ENCODE measurements at regions not wholly inside any gene's neighbourhood (a gene's known extent, or its start where the extent isn't known, plus 50 kb on each side); places are given as distances from the start of the nearest gene placed in this dataset.
A peak's percentile ranks its signal among the peaks of the same experiment; 100 is the strongest.

- no peak overlapping the region for H3K4me3 ChIP-seq (ENCODE audit: low read depth, low read length)
- TF ChIP-seq MAX (IDR thresholded peaks at IDR 0.05; ENCODE audit: low read depth, low read length), result no peak
- no peak for TF ChIP-seq MYC (IDR thresholded peaks at IDR 0.05; ENCODE audit: low read depth, low read length)
- no peak for TF ChIP-seq POLR2A (IDR thresholded peaks at IDR 0.05; ENCODE audit: extremely low read depth, insufficient read length)
- no peak for DNase-seq (ENCODE audit: low read depth)
Measured at GRCh38 chr11:76278526-76278925, 72.2 kb upstream of the WNT11 start.

GRCh38 chr11:76277298-76278175 lies 71.2 kb upstream of the WNT11 start:
- no peak for TF ChIP-seq POLR2A (IDR thresholded peaks at IDR 0.05; ENCODE audit: extremely low read depth, insufficient read length)
- TF ChIP-seq CTCF (IDR thresholded peaks at IDR 0.05; ENCODE audit: low read depth, low read length), result no peak
- TF ChIP-seq MYC (IDR thresholded peaks at IDR 0.05; ENCODE audit: low read depth, low read length), result no peak
- TF ChIP-seq MAX (IDR thresholded peaks at IDR 0.05; ENCODE audit: low read depth, low read length), result 0 out of 2 replicates have a peak, but pooled peaks have one; percentile 5
- no peak overlapping the region for H3K4me3 ChIP-seq (ENCODE audit: low read depth, low read length)
- DNase-seq (ENCODE audit: low read depth), result peak; percentile 24

GRCh38 chr11:76276781-76277155 lies 70.5 kb upstream of the WNT11 start:
- TF ChIP-seq POLR2A (IDR thresholded peaks at IDR 0.05; ENCODE audit: extremely low read depth, insufficient read length) (no peak), CTCF (IDR thresholded peaks at IDR 0.05; ENCODE audit: low read depth, low read length) (no peak), MAX (IDR thresholded peaks at IDR 0.05; ENCODE audit: low read depth, low read length) (no peak), MYC (IDR thresholded peaks at IDR 0.05; ENCODE audit: low read depth, low read length) (no peak)
- H3K4me3 ChIP-seq (ENCODE audit: low read depth, low read length), result no peak overlapping the region
- no peak for DNase-seq (ENCODE audit: low read depth)

GRCh38 chr11:76276046-76276780 lies 69.9 kb upstream of the WNT11 start:
- TF ChIP-seq MAX (IDR thresholded peaks at IDR 0.05; ENCODE audit: low read depth, low read length) (no peak), POLR2A (IDR thresholded peaks at IDR 0.05; ENCODE audit: extremely low read depth, insufficient read length) (no peak), MYC (IDR thresholded peaks at IDR 0.05; ENCODE audit: low read depth, low read length) (no peak), CTCF (IDR thresholded peaks at IDR 0.05; ENCODE audit: low read depth, low read length) (no peak)
- peak; percentile 23 for DNase-seq (ENCODE audit: low read depth)
- H3K4me3 ChIP-seq (ENCODE audit: low read depth, low read length), result no peak overlapping the region

GRCh38 chr11:76275446-76275845 lies 69.1 kb upstream of the WNT11 start:
- no peak for TF ChIP-seq POLR2A (IDR thresholded peaks at IDR 0.05; ENCODE audit: extremely low read depth, insufficient read length)
- TF ChIP-seq MAX (IDR thresholded peaks at IDR 0.05; ENCODE audit: low read depth, low read length), result no peak
- no peak for DNase-seq (ENCODE audit: low read depth)
- no peak overlapping the region for H3K4me3 ChIP-seq (ENCODE audit: low read depth, low read length)

- no peak for DNase-seq (ENCODE audit: low read depth)
- TF ChIP-seq MYC (IDR thresholded peaks at IDR 0.05; ENCODE audit: low read depth, low read length) (no peak), MAX (IDR thresholded peaks at IDR 0.05; ENCODE audit: low read depth, low read length) (no peak), CTCF (IDR thresholded peaks at IDR 0.05; ENCODE audit: low read depth, low read length) (no peak), POLR2A (IDR thresholded peaks at IDR 0.05; ENCODE audit: extremely low read depth, insufficient read length) (no peak)
Measured at GRCh38 chr11:76271068-76271467, 64.8 kb upstream of the WNT11 start.

More at GRCh38 chr11:76271068-76271467, 64.8 kb upstream of the WNT11 start:
- no peak overlapping the region for H3K4me3 ChIP-seq (ENCODE audit: low read depth, low read length)
